ENCODE measurements at regions not wholly inside any gene's neighbourhood (a gene's known extent, or its start where the extent isn't known, plus 50 kb on each side); places are given as distances from the start of the nearest gene placed in this dataset.

DNA sequence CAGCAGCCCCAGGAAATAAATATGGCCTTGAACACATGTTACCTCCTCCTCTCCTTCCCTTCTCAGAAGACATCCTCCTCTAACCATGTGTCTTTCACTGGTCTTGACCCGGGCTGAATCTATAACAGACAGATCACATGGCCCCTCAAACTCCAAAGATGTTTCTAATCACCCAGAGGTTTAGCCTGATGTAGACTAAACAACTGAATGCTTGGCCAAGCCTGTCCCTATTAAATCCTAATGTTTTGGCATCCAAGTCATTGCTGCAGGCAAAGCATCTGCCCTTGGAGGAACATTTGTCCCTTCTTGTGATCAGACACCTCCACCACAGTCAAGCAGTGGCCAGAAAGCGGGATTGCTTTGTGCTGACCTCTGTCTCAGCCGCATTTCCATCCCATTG, 65.5 kb downstream of the ANKRD60 start:
- ATAC-seq (peak in 1 of 2 donors; percentile 12), DNase-seq (no peak)
- TF ChIP-seq, protein P1, sequence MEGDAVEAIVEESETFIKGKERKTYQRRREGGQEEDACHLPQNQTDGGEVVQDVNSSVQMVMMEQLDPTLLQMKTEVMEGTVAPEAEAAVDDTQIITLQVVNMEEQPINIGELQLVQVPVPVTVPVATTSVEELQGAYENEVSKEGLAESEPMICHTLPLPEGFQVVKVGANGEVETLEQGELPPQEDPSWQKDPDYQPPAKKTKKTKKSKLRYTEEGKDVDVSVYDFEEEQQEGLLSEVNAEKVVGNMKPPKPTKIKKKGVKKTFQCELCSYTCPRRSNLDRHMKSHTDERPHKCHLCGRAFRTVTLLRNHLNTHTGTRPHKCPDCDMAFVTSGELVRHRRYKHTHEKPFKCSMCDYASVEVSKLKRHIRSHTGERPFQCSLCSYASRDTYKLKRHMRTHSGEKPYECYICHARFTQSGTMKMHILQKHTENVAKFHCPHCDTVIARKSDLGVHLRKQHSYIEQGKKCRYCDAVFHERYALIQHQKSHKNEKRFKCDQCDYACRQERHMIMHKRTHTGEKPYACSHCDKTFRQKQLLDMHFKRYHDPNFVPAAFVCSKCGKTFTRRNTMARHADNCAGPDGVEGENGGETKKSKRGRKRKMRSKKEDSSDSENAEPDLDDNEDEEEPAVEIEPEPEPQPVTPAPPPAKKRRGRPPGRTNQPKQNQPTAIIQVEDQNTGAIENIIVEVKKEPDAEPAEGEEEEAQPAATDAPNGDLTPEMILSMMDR (IDR thresholded peaks at IDR 0.05), result no peak
- Histone ChIP-seq H3K4me1 (no peaks in the 10 kb centered on the region), H3K4me3 (no peak overlapping the region), H3K36me3 (no peaks in the 10 kb centered on the region), H3K27me3 (ENCODE audit: low read depth) (no peaks in the 10 kb centered on the region), H3K27ac (no peak overlapping the region), H3K9me3 (no peaks in the 10 kb centered on the region)
- intact Hi-C loops (cut with DNase I), result no loop called here

DNA sequence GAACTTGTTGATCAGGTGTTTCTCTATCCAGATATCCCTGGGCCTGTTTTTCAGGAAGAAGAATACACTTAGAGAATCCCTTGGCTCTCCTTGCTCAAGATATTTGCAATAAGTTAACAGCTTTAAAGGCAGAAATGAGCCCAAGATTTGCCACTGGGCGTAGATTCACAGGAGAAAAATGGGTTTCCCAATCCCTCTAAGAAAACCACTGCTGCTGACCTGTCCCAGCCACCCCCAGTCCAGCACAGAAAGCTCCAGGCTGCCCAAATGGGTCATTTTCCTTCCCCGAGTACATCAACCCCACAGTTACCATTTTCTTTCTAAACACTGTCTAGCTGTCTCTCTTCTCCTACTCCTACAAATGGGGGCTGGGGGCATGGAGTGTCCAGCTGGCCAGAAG, 67.3 kb downstream of the ANKRD60 start:
- TF ChIP-seq, protein P1 (IDR thresholded peaks at IDR 0.05), result no peak
- ATAC-seq (no peak), DNase-seq (no peak)
- no peaks in the 10 kb centered on the region for H3K36me3 ChIP-seq
- intact Hi-C loops (cut with DNase I), result no loop called here
- H3K4me1 ChIP-seq, result no peaks in the 10 kb centered on the region
- H3K27me3 ChIP-seq (ENCODE audit: low read depth), result no peaks in the 10 kb centered on the region
- H3K9me3 ChIP-seq, result no peaks in the 10 kb centered on the region
- H3K27ac ChIP-seq, result peak overlapping the region; percentile 55
- H3K4me3 ChIP-seq, result no peak overlapping the region

DNA sequence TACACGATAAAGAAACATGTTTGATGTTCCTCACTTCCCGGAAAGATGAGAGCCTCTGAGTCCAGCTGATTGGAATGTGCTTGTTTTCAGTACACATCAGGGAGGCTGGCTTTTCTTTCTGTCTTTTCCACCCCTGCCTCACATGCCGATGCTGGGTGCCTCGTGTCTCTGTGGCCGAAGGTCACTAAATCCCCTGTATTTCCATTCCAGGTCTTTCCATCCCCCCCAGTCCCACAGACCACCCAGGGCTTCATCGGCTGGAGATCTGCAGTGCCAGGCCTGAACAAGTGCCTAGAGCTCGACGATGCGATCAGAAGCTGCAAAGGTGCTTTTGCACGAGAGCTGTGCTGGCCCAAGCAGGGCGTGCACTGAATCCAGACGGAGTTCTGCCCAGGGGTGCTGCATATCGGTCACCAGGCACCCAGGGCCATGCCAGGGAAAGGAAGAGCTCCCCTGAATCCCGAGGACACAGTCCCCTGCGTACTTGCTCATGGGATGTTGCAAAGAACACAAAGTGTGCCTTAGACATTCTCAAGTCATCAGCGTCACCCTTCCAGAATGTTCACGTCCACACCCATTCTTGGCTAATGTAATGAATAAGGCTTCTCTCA, 67.9 kb downstream of the ANKRD60 start:
- Histone ChIP-seq H3K27ac (peak overlapping the region; percentile 55), H3K27me3 (ENCODE audit: low read depth) (no peaks in the 10 kb centered on the region), H3K36me3 (no peaks in the 10 kb centered on the region), H3K9me3 (no peaks in the 10 kb centered on the region), H3K4me3 (no peak overlapping the region), H3K4me1 (no peaks in the 10 kb centered on the region)
- TF ChIP-seq, protein P1 (IDR thresholded peaks at IDR 0.05), result no peak
- ATAC-seq (peak in 1 of 2 donors; percentile 39), DNase-seq (peak; percentile 29)
- intact Hi-C loops (cut with DNase I), result no loop called here

DNA sequence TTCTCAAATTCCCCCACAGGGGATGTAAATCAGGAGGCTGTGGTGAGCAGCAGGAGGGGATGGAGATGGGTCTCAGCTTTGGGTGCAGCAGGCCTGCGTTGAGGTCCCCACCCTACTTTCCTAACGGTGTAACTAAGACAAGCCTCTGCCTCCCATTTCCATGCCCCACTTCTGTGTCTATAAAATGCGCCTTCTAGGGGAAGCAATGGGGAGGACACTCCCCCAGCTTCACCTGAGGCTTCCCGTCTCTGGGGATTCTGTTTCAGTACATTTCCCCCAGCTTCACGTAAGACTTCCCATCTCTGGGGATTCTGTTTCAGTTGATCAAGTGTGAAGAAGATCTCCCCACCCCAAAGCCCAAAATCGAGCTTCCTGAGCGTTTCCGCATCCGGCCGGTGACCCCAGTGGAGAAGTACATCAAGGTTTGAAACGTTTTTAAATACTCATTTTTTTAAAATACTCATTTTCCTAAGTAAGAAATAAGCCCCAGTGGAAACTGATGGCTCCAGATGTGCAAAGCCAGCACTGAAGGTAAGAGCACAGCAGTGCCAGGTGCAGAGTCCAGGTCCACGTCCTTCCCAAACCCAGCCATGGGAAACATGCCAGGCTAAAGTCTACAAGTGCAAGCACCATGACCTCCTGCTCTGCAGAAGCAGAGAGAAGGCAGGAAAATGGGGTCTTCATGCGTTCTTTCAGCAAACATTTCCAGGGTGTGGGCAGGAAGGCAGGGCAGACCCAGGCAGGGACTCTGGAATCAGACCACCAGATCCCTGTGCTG, 73.1 kb downstream of the ANKRD60 start:
- Histone ChIP-seq H3K9me3 (no peaks in the 10 kb centered on the region), H3K4me1 (no peaks in the 10 kb centered on the region), H3K36me3 (no peaks in the 10 kb centered on the region), H3K4me3 (no peak overlapping the region), H3K27ac (no peak overlapping the region), H3K27me3 (ENCODE audit: low read depth) (peaks cover 13% of the 10 kb centered on the region)
- ATAC-seq (no peak), DNase-seq (no peak)
- intact Hi-C loops (cut with DNase I), result no loop called here
- TF ChIP-seq, protein P1 (IDR thresholded peaks at IDR 0.05), result no peak

DNA sequence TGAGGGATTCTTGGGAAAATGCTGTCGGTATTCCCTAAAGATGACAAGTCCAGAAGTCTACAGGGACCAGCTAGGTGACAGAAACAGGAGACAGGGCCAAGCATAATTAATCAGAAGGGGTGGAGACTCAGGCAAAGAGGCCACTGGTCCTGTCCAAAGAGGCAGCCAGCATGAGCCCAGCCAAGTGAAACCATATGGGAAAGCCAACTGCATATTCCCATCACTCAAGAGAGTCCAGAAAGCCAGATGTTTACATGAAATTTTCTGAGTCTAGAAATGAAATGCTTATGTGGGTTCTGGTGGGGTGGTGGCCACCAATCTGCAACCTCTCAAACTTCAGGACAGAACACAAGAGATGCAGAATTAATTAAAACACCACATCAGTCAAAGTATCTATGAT, 74.3 kb downstream of the ANKRD60 start:
- no peak for ATAC-seq
- no peaks in the 10 kb centered on the region for H3K4me1 ChIP-seq
- TF ChIP-seq, protein P1 (IDR thresholded peaks at IDR 0.05), result no peak
- no peaks in the 10 kb centered on the region for H3K36me3 ChIP-seq
- intact Hi-C loops (cut with DNase I), result no loop called here
- peaks cover 25% of the 10 kb centered on the region for H3K27me3 ChIP-seq (ENCODE audit: low read depth)
- H3K4me3 ChIP-seq, result no peak overlapping the region
- DNase-seq, result no peak
- no peaks in the 10 kb centered on the region for H3K9me3 ChIP-seq
- H3K27ac ChIP-seq, result no peak overlapping the region
